Tibial nerve (tissue), 4 donors: ENCODE measurements at regions not wholly inside any gene's neighbourhood (a gene's known extent, or its start where the extent isn't known, plus 50 kb on each side); places are given as distances from the start of the nearest gene placed in this dataset.

Source experiments
- DNase-seq, 2 donors: peaks; one replicate each; pipeline ENCODE4 v3.0.0-alpha.2; 2019; ENCODE audit warnings: low spot score in 2 of 2
- H3K27ac ChIP-seq, 4 donors: fragments of 200-600 bp; sonication (generic) in 3 of 4; one replicate each; pipeline ENCODE4 v1.5.1; 2017 to 2019; ENCODE audit warnings: mild to moderate bottlenecking in 1 of 4
- H3K27me3 ChIP-seq, 2 donors: fragments of 200-600 bp; sonication (generic) in 1 of 2; one replicate each; pipeline versions ENCODE4 v1.5.1 to v1.6.0; 2017 to 2019
- H3K36me3 ChIP-seq, 3 donors: fragments of 200-600 bp; sonication (generic); one replicate each; pipeline ENCODE4 v1.5.1; 2018 to 2019
- H3K4me1 ChIP-seq, 4 donors: fragments of 200-600 bp; sonication (generic) in 3 of 4; one replicate each; pipeline ENCODE4 v1.5.1; 2017 to 2019
- H3K4me3 ChIP-seq, 4 donors: fragments of 200-600 bp; sonication (generic) in 3 of 4; one replicate each; pipeline ENCODE4 v1.5.1; 2017 to 2019; ENCODE audit warnings: mild to moderate bottlenecking in 1 of 4, moderate library complexity in 1 of 4
- H3K9me3 ChIP-seq, 4 donors: fragments of 200-600 bp; sonication (generic) in 3 of 4; one replicate each; pipeline ENCODE4 v1.5.1; 2017 to 2019
- CTCF ChIP-seq, 5 experiments: fragments of 200-600 bp in 3 of 5; fragments of 450-650 bp in 2 of 5; sonication (generic) in 3 of 5; IDR thresholded peaks; one replicate each; pipeline ENCODE4 v1.5.1; 2016 to 2019; ENCODE audit warnings: antibody characterized with exemption in 5 of 5, mild to moderate bottlenecking in 3 of 5, moderate library complexity in 2 of 5
- EP300 ChIP-seq, 2 donors: sonication (generic); formaldehyde crosslinking; IDR thresholded peaks; one replicate each; pipeline ENCODE4 v1.6.1; 2017; ENCODE audit warnings: antibody characterized with exemption in 2 of 2, mild to moderate bottlenecking in 1 of 2
- POLR2A ChIP-seq, 2 donors: fragments of 450-650 bp; IDR thresholded peaks; one replicate each; pipeline ENCODE4 v1.6.1; 2017; ENCODE audit warnings: antibody characterized with exemption in 2 of 2, mild to moderate bottlenecking in 2 of 2, moderate library complexity in 2 of 2
- WGBS, 2 donors: methylation state at CpG; one replicate each; pipeline ENCODE4 v1.1.5; 2018; 5-methylcytosine and 5-hydroxymethylcytosine counted together

GRCh38 chr12:91952916-91953315 lies 192.7 kb downstream of the BTG1 start:
- Histone ChIP-seq H3K4me1 (no peaks in the 10 kb centered on the region), H3K27ac (no peak overlapping the region), H3K4me3 (no peak overlapping the region), H3K27me3 (no peaks in the 10 kb centered on the region), H3K36me3 (no peaks in the 10 kb centered on the region), H3K9me3 (peaks cover 0 to 2% (median 0%) of the 10 kb centered on the region in 4 donors)
- DNase-seq = no peak
- TF ChIP-seq EP300 (IDR thresholded peaks at IDR 0.05) (no peak), CTCF (IDR thresholded peaks at IDR 0.05) (no peak), POLR2A (IDR thresholded peaks at IDR 0.05) (no peak)

- 94 to 98% methylated on average over 5 of the region's 5 CpGs for whole genome bisulfite sequencing, 2 donors
- Histone ChIP-seq H3K36me3 (no peaks in the 10 kb centered on the region), H3K4me1 (no peaks in the 10 kb centered on the region), H3K27me3 (no peaks in the 10 kb centered on the region), H3K9me3 (no peaks in the 10 kb centered on the region), H3K4me3 (no peak overlapping the region), H3K27ac (no peak overlapping the region)
- no peak for DNase-seq
- TF ChIP-seq CTCF (IDR thresholded peaks at IDR 0.05) (no peak), POLR2A (IDR thresholded peaks at IDR 0.05) (no peak), EP300 (IDR thresholded peaks at IDR 0.05) (no peak)
These were observed 194.1 kb downstream of the BTG1 start for GRCh38 chr12:91951571-91951970.

GRCh38 chr12:91948504-91948903 lies 197.1 kb downstream of the BTG1 start:
- Histone ChIP-seq H3K27me3 (no peaks in the 10 kb centered on the region), H3K4me3 (no peak overlapping the region), H3K27ac (no peak overlapping the region), H3K4me1 (no peaks in the 10 kb centered on the region), H3K9me3 (no peaks in the 10 kb centered on the region), H3K36me3 (no peaks in the 10 kb centered on the region)
- DNase-seq = no peak
- WGBS, 2 donors = 86 to 89% methylated on average over 3 of the region's 3 CpGs
- no peak for TF ChIP-seq POLR2A (IDR thresholded peaks at IDR 0.05)
- TF ChIP-seq EP300 (IDR thresholded peaks at IDR 0.05) = peak in 1 of 2 donors; percentile 24
- TF ChIP-seq CTCF (IDR thresholded peaks at IDR 0.05) = no peak

- no peaks in the 10 kb centered on the region for H3K36me3 ChIP-seq
- no peak overlapping the region for H3K27ac ChIP-seq
- no peaks in the 10 kb centered on the region for H3K27me3 ChIP-seq
- DNase-seq = no peak
- 87 to 92% methylated on average over 5 of the region's 5 CpGs for WGBS, 2 donors
- H3K4me1 ChIP-seq = no peaks in the 10 kb centered on the region
- TF ChIP-seq EP300 (IDR thresholded peaks at IDR 0.05) (no peak), CTCF (IDR thresholded peaks at IDR 0.05) (no peak), POLR2A (IDR thresholded peaks at IDR 0.05) (no peak)
- no peaks in the 10 kb centered on the region for H3K9me3 ChIP-seq
- no peak overlapping the region for H3K4me3 ChIP-seq
These were observed 198.2 kb downstream of the BTG1 start for GRCh38 chr12:91947459-91947858.

- Histone ChIP-seq H3K27ac (no peak overlapping the region), H3K4me3 (no peak overlapping the region), H3K9me3 (no peaks in the 10 kb centered on the region), H3K4me1 (no peaks in the 10 kb centered on the region), H3K27me3 (no peaks in the 10 kb centered on the region), H3K36me3 (no peaks in the 10 kb centered on the region)
- DNase-seq = no peak
- no peak for TF ChIP-seq POLR2A (IDR thresholded peaks at IDR 0.05)
- TF ChIP-seq CTCF (IDR thresholded peaks at IDR 0.05) = no peak
- no peak for TF ChIP-seq EP300 (IDR thresholded peaks at IDR 0.05)
- WGBS, 2 donors = 80 to 86% methylated on average over 1 of the region's 1 CpG
These were observed 201.0 kb downstream of the BTG1 start for GRCh38 chr12:91944637-91945036.
